ENCODE measurements at regions not wholly inside any gene's neighbourhood (a gene's known extent, or its start where the extent isn't known, plus 50 kb on each side); places are given as distances from the start of the nearest gene placed in this dataset.

DNA sequence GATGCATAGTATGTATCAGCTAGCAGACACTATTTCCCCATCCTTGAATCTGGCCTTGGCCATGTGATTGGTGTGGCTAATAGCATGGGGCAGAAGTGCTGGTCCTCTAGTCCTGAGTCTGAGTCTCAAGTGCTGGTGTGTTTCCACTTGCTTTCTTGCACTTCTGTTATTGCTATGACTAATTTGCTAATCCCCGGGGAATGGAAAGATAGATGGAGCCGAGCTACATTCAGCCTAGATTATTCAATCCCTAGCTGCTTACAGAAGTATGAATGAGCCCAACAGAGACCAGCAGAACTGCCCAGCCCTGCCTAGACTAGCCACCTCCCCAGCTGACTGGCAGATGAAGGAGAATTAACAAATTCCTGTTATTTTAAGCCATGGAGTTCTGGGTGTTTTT, 53.2 kb upstream of the SYPL1 start:
- peak; percentile 14 for DNase-seq (ENCODE audit: low read depth)

DNA sequence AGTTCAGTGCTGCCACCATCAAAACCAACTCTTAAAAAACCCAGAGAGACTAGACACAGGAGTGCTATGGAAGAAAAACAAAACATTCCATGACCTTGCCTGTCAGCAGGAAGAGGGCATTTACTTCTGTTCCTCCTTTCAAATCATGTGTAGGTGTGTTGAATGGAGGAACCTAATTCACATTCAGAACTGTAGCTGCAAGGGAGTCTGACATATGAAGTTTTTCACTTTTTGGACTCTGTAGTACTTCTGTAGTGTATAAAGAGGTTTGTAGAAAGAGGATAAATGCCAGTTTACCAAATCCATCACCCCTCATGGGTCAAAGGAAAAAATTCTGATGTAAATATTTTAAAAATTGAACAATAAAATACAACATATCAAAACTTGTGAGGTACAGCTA, 51.1 kb upstream of the SYPL1 start:
- no peak for DNase-seq (ENCODE audit: low read depth)
